NCI-H2227 (cell line): ENCODE measurements at regions not wholly inside any gene's neighbourhood (a gene's known extent, or its start where the extent isn't known, plus 50 kb on each side); places are given as distances from the start of the nearest gene placed in this dataset.

Experiments used
- DNase-seq: peaks from one replicate; lab custom pipeline; 2025; ENCODE audit not compliant: unreplicated experiment; lab: John Stamatoyannopoulos, UW

GRCh38 chr11:134882141-134882540 is 470.1 kb upstream of the B3GAT1 start:
- no peak for DNase-seq

- DNase-seq = no peak
These were observed 468.7 kb upstream of the B3GAT1 start for GRCh38 chr11:134880788-134881187.

GRCh38 chr11:134879931-134880330 is 467.9 kb upstream of the B3GAT1 start:
- DNase-seq = no peak

GRCh38 chr11:134879341-134879740 is 467.3 kb upstream of the B3GAT1 start:
- DNase-seq = no peak

- no peak for DNase-seq
These were observed 466.7 kb upstream of the B3GAT1 start for GRCh38 chr11:134878785-134879184.

GRCh38 chr11:134876226-134876625 is 464.2 kb upstream of the B3GAT1 start:
- DNase-seq = no peak

GRCh38 chr11:134866981-134867675 is 455.1 kb upstream of the B3GAT1 start:
- no peak for DNase-seq

GRCh38 chr11:134866215-134866614 is 454.2 kb upstream of the B3GAT1 start:
- no peak for DNase-seq

- DNase-seq = no peak
These were observed 452.9 kb upstream of the B3GAT1 start for GRCh38 chr11:134864968-134865305.

- no peak for DNase-seq
These were observed 452.4 kb upstream of the B3GAT1 start for GRCh38 chr11:134864233-134864967.

- no peak for DNase-seq
These were observed 451.3 kb upstream of the B3GAT1 start for GRCh38 chr11:134863294-134863693.

GRCh38 chr11:134862587-134863195 is 450.6 kb upstream of the B3GAT1 start:
- no peak for DNase-seq

GRCh38 chr11:134862105-134862502 is 450.1 kb upstream of the B3GAT1 start:
- DNase-seq = no peak

GRCh38 chr11:134861490-134862104 is 449.6 kb upstream of the B3GAT1 start:
- no peak for DNase-seq

GRCh38 chr11:134858783-134859480 is 446.9 kb upstream of the B3GAT1 start:
- no peak for DNase-seq

- no peak for DNase-seq
These were observed 445.0 kb upstream of the B3GAT1 start for GRCh38 chr11:134857035-134857434.

GRCh38 chr11:134856056-134856971 is 444.3 kb upstream of the B3GAT1 start:
- no peak for DNase-seq

GRCh38 chr11:134853992-134854991 is 442.2 kb upstream of the B3GAT1 start:
- no peak for DNase-seq
